ENCODE measurements at regions not wholly inside any gene's neighbourhood (a gene's known extent, or its start where the extent isn't known, plus 50 kb on each side); places are given as distances from the start of the nearest gene placed in this dataset.

- peak; percentile 92 for DNase-seq (ENCODE audit: low read depth)
- peak; percentile 98 for TF ChIP-seq CTCF (conservative IDR thresholded peaks at IDR 0.05; ENCODE audit: low read depth, low read length)
- H3K4me3 ChIP-seq (ENCODE audit: low read depth, low read length): no peak overlapping the region
These were observed 402.1 kb downstream of the SEC14L1 start for GRCh38 chr17:77542551-77543490.

GRCh38 chr17:77543801-77544200, 403.0 kb downstream of the SEC14L1 start:
- TF ChIP-seq CTCF (conservative IDR thresholded peaks at IDR 0.05; ENCODE audit: low read depth, low read length): no peak
- no peak for DNase-seq (ENCODE audit: low read depth)
- no peak overlapping the region for H3K4me3 ChIP-seq (ENCODE audit: low read depth, low read length)

GRCh38 chr17:77544347-77545110, 403.8 kb downstream of the SEC14L1 start:
- no peak for DNase-seq (ENCODE audit: low read depth)
- H3K4me3 ChIP-seq (ENCODE audit: low read depth, low read length): no peak overlapping the region
- TF ChIP-seq CTCF (conservative IDR thresholded peaks at IDR 0.05; ENCODE audit: low read depth, low read length): no peak

GRCh38 chr17:77546772-77547241, 406.0 kb downstream of the SEC14L1 start:
- TF ChIP-seq CTCF (conservative IDR thresholded peaks at IDR 0.05; ENCODE audit: low read depth, low read length): no peak
- H3K4me3 ChIP-seq (ENCODE audit: low read depth, low read length): no peak overlapping the region
- no peak for DNase-seq (ENCODE audit: low read depth)

- DNase-seq (ENCODE audit: low read depth): no peak
- no peak overlapping the region for H3K4me3 ChIP-seq (ENCODE audit: low read depth, low read length)
- no peak for TF ChIP-seq CTCF (conservative IDR thresholded peaks at IDR 0.05; ENCODE audit: low read depth, low read length)
These were observed 408.2 kb downstream of the SEC14L1 start for GRCh38 chr17:77548967-77549366.

GRCh38 chr17:77549726-77550366, 408.7 kb upstream of the TNRC6C start:
- TF ChIP-seq CTCF (conservative IDR thresholded peaks at IDR 0.05; ENCODE audit: low read depth, low read length): no peak
- H3K4me3 ChIP-seq (ENCODE audit: low read depth, low read length): no peak overlapping the region
- DNase-seq (ENCODE audit: low read depth): no peak
